ENCODE measurements at regions not wholly inside any gene's neighbourhood (a gene's known extent, or its start where the extent isn't known, plus 50 kb on each side); places are given as distances from the start of the nearest gene placed in this dataset.
"Not testable (repeated sequence)": the region's sequence is repeated elsewhere in the genome, so short reads cannot be mapped to it uniquely, and the experiment has no call there.

DNA sequence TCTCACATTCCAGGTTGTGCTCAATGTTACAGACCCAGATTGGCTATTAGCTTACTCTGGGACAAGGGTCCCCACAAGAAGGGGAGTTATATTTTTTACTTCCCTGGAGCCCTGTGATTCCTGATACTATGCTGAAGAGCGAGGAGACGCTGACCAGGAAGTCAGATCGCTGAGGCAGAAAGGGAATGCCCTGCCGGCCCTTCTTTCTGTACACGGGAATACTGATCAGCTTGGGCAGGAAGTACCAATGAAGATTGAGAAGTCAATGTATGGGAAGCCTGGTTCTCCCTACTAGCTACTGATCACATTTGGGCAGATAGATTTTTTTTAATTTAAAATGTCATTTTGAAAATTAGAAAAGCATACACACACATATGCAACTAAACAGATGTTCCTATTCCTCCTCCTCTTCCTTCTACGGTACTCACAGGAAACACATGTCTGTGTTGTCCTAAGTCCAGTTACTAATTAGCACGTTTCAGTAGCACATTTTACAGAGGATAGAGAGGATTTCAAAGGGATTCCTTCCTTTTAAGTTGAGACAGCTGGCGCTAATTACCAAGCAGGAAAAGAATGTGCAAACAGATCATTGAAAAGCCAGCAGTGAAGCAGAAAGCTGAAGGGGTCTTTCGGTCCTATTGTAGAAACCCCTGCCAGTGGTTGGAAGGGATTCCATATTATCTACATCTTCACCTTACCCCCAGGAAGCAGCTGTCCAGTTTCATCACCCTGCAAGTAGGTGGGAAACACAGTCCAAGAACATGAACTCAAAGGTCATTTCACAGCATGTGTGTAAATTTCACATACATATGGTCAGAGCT is 292.4 kb downstream of the DUSP6 start:
- no peak overlapping the region for H3K4me3 ChIP-seq
- TF ChIP-seq EP300 (IDR thresholded peaks at IDR 0.05) (no peak), POLR2AphosphoS5 (IDR thresholded peaks at IDR 0.05) (no peak), POLR2A (IDR thresholded peaks at IDR 0.05) (no peak)
- TF ChIP-seq, protein P1, sequence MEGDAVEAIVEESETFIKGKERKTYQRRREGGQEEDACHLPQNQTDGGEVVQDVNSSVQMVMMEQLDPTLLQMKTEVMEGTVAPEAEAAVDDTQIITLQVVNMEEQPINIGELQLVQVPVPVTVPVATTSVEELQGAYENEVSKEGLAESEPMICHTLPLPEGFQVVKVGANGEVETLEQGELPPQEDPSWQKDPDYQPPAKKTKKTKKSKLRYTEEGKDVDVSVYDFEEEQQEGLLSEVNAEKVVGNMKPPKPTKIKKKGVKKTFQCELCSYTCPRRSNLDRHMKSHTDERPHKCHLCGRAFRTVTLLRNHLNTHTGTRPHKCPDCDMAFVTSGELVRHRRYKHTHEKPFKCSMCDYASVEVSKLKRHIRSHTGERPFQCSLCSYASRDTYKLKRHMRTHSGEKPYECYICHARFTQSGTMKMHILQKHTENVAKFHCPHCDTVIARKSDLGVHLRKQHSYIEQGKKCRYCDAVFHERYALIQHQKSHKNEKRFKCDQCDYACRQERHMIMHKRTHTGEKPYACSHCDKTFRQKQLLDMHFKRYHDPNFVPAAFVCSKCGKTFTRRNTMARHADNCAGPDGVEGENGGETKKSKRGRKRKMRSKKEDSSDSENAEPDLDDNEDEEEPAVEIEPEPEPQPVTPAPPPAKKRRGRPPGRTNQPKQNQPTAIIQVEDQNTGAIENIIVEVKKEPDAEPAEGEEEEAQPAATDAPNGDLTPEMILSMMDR (IDR thresholded peaks at IDR 0.05), result no peak

GRCh38 chr12:89059056-89059455 is 293.2 kb downstream of the DUSP6 start:
- H3K4me3 ChIP-seq, result no peak overlapping the region
- H3K27ac ChIP-seq, result no peak overlapping the region
- H3K9me3 ChIP-seq, result no peaks in the 10 kb centered on the region
- H3K36me3 ChIP-seq, result no peaks in the 10 kb centered on the region
- H3K4me1 ChIP-seq, result no peaks in the 10 kb centered on the region
- DNase-seq (no peak), ATAC-seq (ENCODE audit: low FRiP score in 2 of 2) (no peak)
- 91 to 93% methylated on average over 3 of the region's 3 CpGs for WGBS, 2 donors
- no peaks in the 10 kb centered on the region for H3K27me3 ChIP-seq
- TF ChIP-seq, protein P1 (IDR thresholded peaks at IDR 0.05), result no peak
- TF ChIP-seq POLR2A (IDR thresholded peaks at IDR 0.05), result no peak
- TF ChIP-seq POLR2AphosphoS5 (IDR thresholded peaks at IDR 0.05), result no peak
- no peak for TF ChIP-seq EP300 (IDR thresholded peaks at IDR 0.05)

More for the DNA sequence above, 292.4 kb downstream of the DUSP6 start:
- H3K27ac ChIP-seq, result no peak overlapping the region
- H3K27me3 ChIP-seq, result no peaks in the 10 kb centered on the region
- no peaks in the 10 kb centered on the region for H3K9me3 ChIP-seq
- H3K36me3 ChIP-seq, result no peaks in the 10 kb centered on the region
- 43 to 56% methylated on average over 9 of the region's 9 CpGs for WGBS, 2 donors
- no peaks in the 10 kb centered on the region for H3K4me1 ChIP-seq
- DNase-seq, result no peak
- ATAC-seq (ENCODE audit: low FRiP score in 2 of 2), result no peak

GRCh38 chr12:89058402-89058801 is 293.9 kb downstream of the DUSP6 start:
- ATAC-seq (ENCODE audit: low FRiP score in 2 of 2) (no peak), DNase-seq (no peak)
- Histone ChIP-seq H3K4me1 (no peaks in the 10 kb centered on the region), H3K9me3 (no peaks in the 10 kb centered on the region), H3K27ac (no peak overlapping the region), H3K27me3 (no peaks in the 10 kb centered on the region), H3K4me3 (no peak overlapping the region), H3K36me3 (no peaks in the 10 kb centered on the region)
- TF ChIP-seq, protein P1 (IDR thresholded peaks at IDR 0.05), result no peak
- TF ChIP-seq POLR2AphosphoS5 (IDR thresholded peaks at IDR 0.05) (no peak), EP300 (IDR thresholded peaks at IDR 0.05) (no peak), POLR2A (IDR thresholded peaks at IDR 0.05) (no peak)

DNA sequence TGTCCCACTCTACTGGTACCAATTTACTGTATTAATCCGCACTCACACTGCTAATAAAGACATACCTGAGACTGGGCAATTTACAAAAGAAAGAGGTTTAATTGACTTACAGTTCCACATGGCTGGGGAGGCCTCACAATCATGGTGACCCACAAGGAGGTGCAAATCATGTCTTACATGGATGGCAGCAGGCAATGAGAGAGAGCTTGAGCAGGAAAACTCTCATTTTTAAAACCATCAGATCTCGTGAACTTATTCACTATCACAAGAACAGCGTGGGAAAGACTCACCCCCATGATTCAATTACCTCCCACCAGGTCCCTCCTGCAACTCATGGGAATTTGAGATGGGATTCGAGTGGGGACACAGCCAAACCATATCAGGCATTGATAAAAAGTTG is 298.5 kb downstream of the DUSP6 start:
- H3K4me1 ChIP-seq; H3K27me3 ChIP-seq; H3K36me3 ChIP-seq; H3K27ac ChIP-seq; ATAC-seq (ENCODE audit: low FRiP score in 2 of 2); DNase-seq; H3K9me3 ChIP-seq; H3K4me3 ChIP-seq: not testable (repeated sequence)
- 87 to 92% methylated on average over 4 of the region's 4 CpGs for WGBS, 2 donors

GRCh38 chr12:89051065-89051677 is 301.1 kb downstream of the DUSP6 start:
- peak in 1 of 2 donors; percentile 84 for ATAC-seq (ENCODE audit: low FRiP score in 2 of 2)
- Histone ChIP-seq H3K27ac (no peak overlapping the region), H3K4me3 (no peak overlapping the region), H3K9me3 (no peaks in the 10 kb centered on the region), H3K36me3 (no peaks in the 10 kb centered on the region), H3K4me1 (no peaks in the 10 kb centered on the region), H3K27me3 (no peaks in the 10 kb centered on the region)
- TF ChIP-seq POLR2AphosphoS5 (IDR thresholded peaks at IDR 0.05) (no peak), EP300 (IDR thresholded peaks at IDR 0.05) (no peak), POLR2A (IDR thresholded peaks at IDR 0.05) (no peak)
- TF ChIP-seq, protein P1 (IDR thresholded peaks at IDR 0.05), result peak; percentile 84 to 94 (median 89)
- WGBS, 2 donors, result 2 to 8% methylated on average over 2 of the region's 2 CpGs
- no peak for DNase-seq
